Hematopoietic multipotent progenitor cell treated with erythropoietin and hydrocortisone succinate and interleukin-3 and kit ligand, for 4 days (in vitro differentiated cells): ENCODE measurements at regions not wholly inside any gene's neighbourhood (a gene's known extent, or its start where the extent isn't known, plus 50 kb on each side); places are given as distances from the start of the nearest gene placed in this dataset.

Experiments used
- DNase-seq: peaks from one replicate; pipeline ENCODE4 v3.0.0-alpha.2; 2015

GRCh38 chr15:100703032-100703578 is 100.7 kb downstream of the ASB7 start:
- no peak for DNase-seq

- no peak for DNase-seq
Observed at GRCh38 chr15:100703671-100704070, 101.3 kb downstream of the ASB7 start.

- DNase-seq = no peak
Observed at GRCh38 chr15:100704281-100705055, 102.1 kb downstream of the ASB7 start.

GRCh38 chr15:100705065-100705464 is 102.7 kb downstream of the ASB7 start:
- DNase-seq = no peak

- DNase-seq = no peak
Observed at GRCh38 chr15:100705841-100706240, 103.5 kb downstream of the ASB7 start.

GRCh38 chr15:100707229-100707628 is 104.8 kb downstream of the ASB7 start:
- DNase-seq = no peak

GRCh38 chr15:100708916-100709315 is 106.5 kb downstream of the ASB7 start:
- no peak for DNase-seq

GRCh38 chr15:100710222-100710621 is 107.8 kb downstream of the ASB7 start:
- no peak for DNase-seq

GRCh38 chr15:100710744-100711515 is 108.5 kb downstream of the ASB7 start:
- DNase-seq = no peak

GRCh38 chr15:100711516-100712021 is 109.2 kb downstream of the ASB7 start:
- DNase-seq = peak; percentile 16

GRCh38 chr15:100712226-100712625 is 109.8 kb downstream of the ASB7 start:
- DNase-seq = no peak

GRCh38 chr15:100713163-100713867 is 110.9 kb downstream of the ASB7 start:
- no peak for DNase-seq

GRCh38 chr15:100714034-100714748 is 111.8 kb downstream of the ASB7 start:
- DNase-seq = no peak

- DNase-seq = no peak
Observed at GRCh38 chr15:100714749-100715342, 112.5 kb downstream of the ASB7 start.

- DNase-seq = no peak
Observed at GRCh38 chr15:100715571-100716455, 113.4 kb downstream of the ASB7 start.

- DNase-seq = no peak
Observed at GRCh38 chr15:100716456-100717085, 114.2 kb downstream of the ASB7 start.

- DNase-seq = no peak
Observed at GRCh38 chr15:100717596-100717995, 115.2 kb downstream of the ASB7 start.

- no peak for DNase-seq
Observed at GRCh38 chr15:100718075-100718980, 115.9 kb downstream of the ASB7 start.

- no peak for DNase-seq
Observed at GRCh38 chr15:100720406-100720967, 118.1 kb downstream of the ASB7 start.
